Ascending aorta (tissue), 2 donors: ENCODE measurements at regions not wholly inside any gene's neighbourhood (a gene's known extent, or its start where the extent isn't known, plus 50 kb on each side); places are given as distances from the start of the nearest gene placed in this dataset.

Experiments
- DNase-seq, 2 donors: peaks; one replicate each; pipeline ENCODE4 v3.0.0-alpha.2; 2019; ENCODE audit warnings: low spot score in 2 of 2
- H3K27ac ChIP-seq, 2 donors: fragments of 200-600 bp; sonication (generic); one replicate each; pipeline ENCODE4 v1.5.1; 2016 to 2017; ENCODE audit warnings: mild to moderate bottlenecking in 1 of 2
- H3K27me3 ChIP-seq: fragments of 200-600 bp; sonication (generic); one replicate; pipeline ENCODE4 v1.5.1; 2017
- H3K36me3 ChIP-seq, 2 donors: fragments of 200-600 bp; sonication (generic); one replicate each; pipeline ENCODE4 v1.5.1; 2016
- H3K4me1 ChIP-seq, 2 donors: fragments of 200-600 bp; sonication (generic); one replicate each; pipeline ENCODE4 v1.5.1; 2016 to 2017; ENCODE audit warnings: mild to moderate bottlenecking in 1 of 2
- H3K4me3 ChIP-seq, 2 donors: fragments of 200-600 bp; sonication (generic); one replicate each; pipeline ENCODE4 v1.5.1; 2016 to 2017; ENCODE audit warnings: mild to moderate bottlenecking in 1 of 2
- H3K9me3 ChIP-seq, 2 donors: fragments of 200-600 bp; sonication (generic); one replicate each; pipeline ENCODE4 v1.5.1; 2016
- CTCF ChIP-seq, 3 experiments: fragments of 200-600 bp in 2 of 3; fragments of 450-650 bp in 1 of 3; sonication (generic) in 2 of 3; IDR thresholded peaks; one replicate each; pipeline ENCODE4 v1.5.1; 2016 to 2019; ENCODE audit warnings: antibody characterized with exemption in 3 of 3, mild to moderate bottlenecking in 1 of 3, moderate library complexity in 1 of 3
- intact Hi-C: fragments of 100-400 bp; cut with DNase I; formaldehyde crosslinking; loops from one replicate; pipeline ENCODE4 v1.15.1; 2023

GRCh38 chr3:74434406-74434805 is 180.1 kb downstream of the CNTN3 start:
- no peak overlapping the region for H3K4me3 ChIP-seq
- intact Hi-C loops: no loop called here

GRCh38 chr3:74426571-74426970 is 187.9 kb downstream of the CNTN3 start:
- TF ChIP-seq CTCF (IDR thresholded peaks at IDR 0.05): no peak
- H3K4me1 ChIP-seq: peaks cover 0 to 8% of the 10 kb centered on the region in 2 donors

More at GRCh38 chr3:74434406-74434805, 180.1 kb downstream of the CNTN3 start:
- TF ChIP-seq CTCF (IDR thresholded peaks at IDR 0.05): no peak
- H3K27me3 ChIP-seq: no peaks in the 10 kb centered on the region
- H3K36me3 ChIP-seq: no peaks in the 10 kb centered on the region
- no peaks in the 10 kb centered on the region for H3K9me3 ChIP-seq
- no peaks in the 10 kb centered on the region for H3K4me1 ChIP-seq
- DNase-seq: no peak
- no peak overlapping the region for H3K27ac ChIP-seq

GRCh38 chr3:74423867-74424266 is 190.6 kb downstream of the CNTN3 start:
- H3K27ac ChIP-seq: no peak overlapping the region
- peaks cover 0 to 8% of the 10 kb centered on the region in 2 donors for H3K4me1 ChIP-seq
- intact Hi-C loops: no loop called here
- H3K4me3 ChIP-seq: no peak overlapping the region
- no peaks in the 10 kb centered on the region for H3K27me3 ChIP-seq
- TF ChIP-seq CTCF (IDR thresholded peaks at IDR 0.05): no peak
- H3K9me3 ChIP-seq: no peaks in the 10 kb centered on the region
- H3K36me3 ChIP-seq: no peaks in the 10 kb centered on the region
- DNase-seq: no peak

More at GRCh38 chr3:74426571-74426970, 187.9 kb downstream of the CNTN3 start:
- DNase-seq: no peak
- no peaks in the 10 kb centered on the region for H3K9me3 ChIP-seq
- H3K27me3 ChIP-seq: no peaks in the 10 kb centered on the region
- H3K36me3 ChIP-seq: no peaks in the 10 kb centered on the region
- intact Hi-C loops: loop anchor here (5.0 kb wide), 3 partner anchors 41 to 186 kb away; partner anchors contain the start of gene CNTN3
- H3K27ac ChIP-seq: peak overlapping the region; percentile 55 to 67
- H3K4me3 ChIP-seq: no peak overlapping the region

GRCh38 chr3:74420538-74421124 is 193.8 kb downstream of the CNTN3 start:
- Histone ChIP-seq H3K27me3 (no peaks in the 10 kb centered on the region), H3K4me1 (peaks cover 0 to 7% of the 10 kb centered on the region in 2 donors), H3K4me3 (no peak overlapping the region), H3K9me3 (no peaks in the 10 kb centered on the region), H3K36me3 (no peaks in the 10 kb centered on the region), H3K27ac (peak overlapping the region; percentile 27 to 52)
- intact Hi-C loops: no loop called here
- DNase-seq: no peak
- no peak for TF ChIP-seq CTCF (IDR thresholded peaks at IDR 0.05)

GRCh38 chr3:74415731-74416130 is 198.7 kb downstream of the CNTN3 start:
- Histone ChIP-seq H3K4me3 (no peak overlapping the region), H3K9me3 (no peaks in the 10 kb centered on the region), H3K4me1 (no peaks in the 10 kb centered on the region), H3K36me3 (no peaks in the 10 kb centered on the region), H3K27me3 (no peaks in the 10 kb centered on the region), H3K27ac (no peak overlapping the region)
- no peak for TF ChIP-seq CTCF (IDR thresholded peaks at IDR 0.05)
- no peak for DNase-seq
- intact Hi-C loops: loop anchor here (5.0 kb wide), 1 partner anchor 993 kb away; no protein-coding TSS in a partner anchor
